ENCODE measurements at regions not wholly inside any gene's neighbourhood (a gene's known extent, or its start where the extent isn't known, plus 50 kb on each side); places are given as distances from the start of the nearest gene placed in this dataset.
"Not testable (repeated sequence)": the region's sequence is repeated elsewhere in the genome, so short reads cannot be mapped to it uniquely, and the experiment has no call there.

- not testable (repeated sequence) for TF ChIP-seq POLR2A, CTCF, POLR2AphosphoS5 (IDR thresholded peaks at IDR 0.05)
Observed at GRCh38 chr7:65124600-65124999, 118.1 kb upstream of the ERV3-1 start.

Measured in breast epithelium (tissue), 3 donors.